ENCODE measurements at regions not wholly inside any gene's neighbourhood (a gene's known extent, or its start where the extent isn't known, plus 50 kb on each side); places are given as distances from the start of the nearest gene placed in this dataset.

- TF ChIP-seq CTCF (conservative IDR thresholded peaks at IDR 0.05) (no peak), ZFX (IDR thresholded peaks at IDR 0.05) (no peak)
Measured at GRCh38 chr3:107911337-107912000, 179.4 kb downstream of the CD47 start.
